CD14-positive monocyte (primary cell): ENCODE measurements at regions not wholly inside any gene's neighbourhood (a gene's known extent, or its start where the extent isn't known, plus 50 kb on each side); places are given as distances from the start of the nearest gene placed in this dataset.
"Not testable (repeated sequence)": the region's sequence is repeated elsewhere in the genome, so short reads cannot be mapped to it uniquely, and the experiment has no call there.

Source experiments
- DNase-seq, 3 donors: peaks; one replicate each; pipeline ENCODE4 v3.0.0-alpha.2; 2011 to 2022
- H2AFZ ChIP-seq: 2 replicates; pipeline ENCODE4 v1.6.0; 2012; ENCODE audit warnings: mild to moderate bottlenecking, low read depth, low read length, inconsistent platforms; ENCODE audit not compliant: insufficient read depth, poor library complexity, severe bottlenecking
- H3K27ac ChIP-seq, 2 donors: 1 replicate in 1 of 2; 2 replicates in 1 of 2; pipeline ENCODE4 v1.5.1; 2012 to 2013; ENCODE audit warnings: low read length in 2 of 2, control low read depth in 1 of 2, inconsistent platforms in 1 of 2, low read depth in 1 of 2, mild to moderate bottlenecking in 1 of 2
- H3K27me3 ChIP-seq, 2 donors: one replicate each; pipeline versions ENCODE4 v1.6.0 to v1.6.1; 2011 to 2013; ENCODE audit warnings: low read length in 2 of 2; ENCODE audit not compliant: control insufficient read depth in 2 of 2, insufficient read depth in 2 of 2
- H3K36me3 ChIP-seq, 2 donors: replicated peaks in 1 of 2; 1 replicate in 1 of 2; 2 replicates in 1 of 2; pipeline versions ENCODE4 v1.5.1 to v1.6.1; 2012 to 2013; ENCODE audit warnings: low read length in 2 of 2, control low read depth in 1 of 2, inconsistent platforms in 1 of 2, mild to moderate bottlenecking in 1 of 2; ENCODE audit not compliant: insufficient read depth in 2 of 2, control insufficient read depth in 1 of 2
- H3K4me1 ChIP-seq, 2 donors: 1 replicate in 1 of 2; 2 replicates in 1 of 2; pipeline versions ENCODE4 v1.5.1 to v1.6.1; 2012 to 2013; ENCODE audit warnings: low read length in 2 of 2, control low read depth in 1 of 2, inconsistent platforms in 1 of 2, mild to moderate bottlenecking in 1 of 2, moderate library complexity in 1 of 2; ENCODE audit not compliant: insufficient read depth in 2 of 2, control insufficient read depth in 1 of 2
- H3K4me2 ChIP-seq: replicated peaks from 2 replicates; pipeline ENCODE3; 2012; ENCODE audit warnings: low read length, moderate library complexity, mild to moderate bottlenecking; ENCODE audit not compliant: poor library complexity, severe bottlenecking; ENCODE audit errors: extremely low read depth
- H3K4me3 ChIP-seq, 3 experiments: fragments of 200-600 bp in 1 of 3; sonication (generic) in 1 of 3; replicated peaks in 1 of 3; 1 replicate in 2 of 3; 2 replicates in 1 of 3; pipeline ENCODE4 v1.5.1; 2011 to 2013; ENCODE audit warnings: low read length in 3 of 3, mild to moderate bottlenecking in 3 of 3, control low read depth in 2 of 3, low read depth in 2 of 3, inconsistent platforms in 1 of 3, moderate library complexity in 1 of 3
- H3K79me2 ChIP-seq: 2 replicates; pipeline ENCODE4 v1.6.0; 2012; ENCODE audit warnings: mild to moderate bottlenecking, control low read depth, inconsistent platforms, low read length, moderate library complexity; ENCODE audit not compliant: insufficient read depth
- H3K9ac ChIP-seq: 2 replicates; pipeline ENCODE4 v1.6.0; 2017; ENCODE audit warnings: low read length, mild to moderate bottlenecking; ENCODE audit not compliant: insufficient read depth, poor library complexity, severe bottlenecking
- H3K9me3 ChIP-seq, 2 donors: replicated peaks in 1 of 2; 1 replicate in 1 of 2; 2 replicates in 1 of 2; pipeline versions ENCODE4 v1.5.1 to v1.6.1; 2012 to 2013; ENCODE audit warnings: low read length in 2 of 2, control low read depth in 1 of 2; ENCODE audit not compliant: control insufficient read depth in 1 of 2, insufficient read depth in 1 of 2
- H4K20me1 ChIP-seq: 2 replicates; pipeline ENCODE4 v1.6.0; 2012; ENCODE audit warnings: mild to moderate bottlenecking, low read length, control low read depth, moderate library complexity; ENCODE audit not compliant: insufficient read depth
- H3K27ac Mint-ChIP-seq, 7 donors: one replicate each; pipeline ENCODE4 v1.8.0; 2020; ENCODE audit warnings: mild to moderate bottlenecking in 7 of 7, mixed read lengths in 7 of 7, moderate library complexity in 6 of 7, inconsistent platforms in 2 of 7
- H3K27me3 Mint-ChIP-seq, 3 donors: one replicate each; pipeline ENCODE4 v1.8.0; 2021 to 2022; ENCODE audit warnings: low read depth in 3 of 3, mild to moderate bottlenecking in 3 of 3, mixed read lengths in 3 of 3, moderate library complexity in 3 of 3, inconsistent platforms in 1 of 3
- H3K36me3 Mint-ChIP-seq, 2 donors: one replicate each; pipeline ENCODE4 v1.8.0; 2020; ENCODE audit warnings: mixed read lengths in 2 of 2, inconsistent platforms in 1 of 2, mild to moderate bottlenecking in 1 of 2
- H3K4me1 Mint-ChIP-seq: one replicate; pipeline ENCODE4 v1.8.0; 2020; ENCODE audit warnings: mild to moderate bottlenecking, mixed read lengths
- H3K4me3 Mint-ChIP-seq, 2 donors: one replicate each; pipeline ENCODE4 v1.8.0; 2020; ENCODE audit warnings: mild to moderate bottlenecking in 2 of 2, mixed read lengths in 2 of 2, moderate library complexity in 1 of 2
- H3K9me3 Mint-ChIP-seq, 7 donors: one replicate each; pipeline ENCODE4 v1.8.0; 2020 to 2022; ENCODE audit warnings: mixed read lengths in 7 of 7, mild to moderate bottlenecking in 6 of 7, moderate library complexity in 6 of 7, inconsistent platforms in 2 of 7
- WGBS: methylation state at CpG from one replicate; pipeline ENCODE4 v1.1.5; 2013; ENCODE audit warnings: missing lambda C conversion rate; ENCODE audit not compliant: insufficient coverage; 5-methylcytosine and 5-hydroxymethylcytosine counted together
- intact Hi-C, 2 donors: fragments of 100-400 bp; cut with micrococcal nuclease; formaldehyde crosslinking; loops; one replicate each; pipeline versions ENCODE4 v1.15.0 to v1.15.1; 2023

GRCh38 chr14:106474261-106475028 lies 948.1 kb downstream of the TMEM121 start:
- intact Hi-C loops, H3K4me1 ChIP-seq, H2AFZ ChIP-seq, H3K36me3 ChIP-seq, H3K27me3 ChIP-seq, H3K79me2 ChIP-seq, H3K9me3 ChIP-seq, H3K27me3 Mint-ChIP-seq, H4K20me1 ChIP-seq, H3K9ac ChIP-seq, H3K36me3 Mint-ChIP-seq, H3K4me2 ChIP-seq, H3K4me1 Mint-ChIP-seq, H3K4me3 Mint-ChIP-seq, H3K9me3 Mint-ChIP-seq, DNase-seq, H3K27ac ChIP-seq, H3K4me3 ChIP-seq, H3K27ac Mint-ChIP-seq: not testable (repeated sequence)
- 80% methylated on average over 1 of the region's 6 CpGs for WGBS

- H3K9ac ChIP-seq, H3K36me3 ChIP-seq, H3K4me1 ChIP-seq, H3K27me3 Mint-ChIP-seq, H3K4me3 ChIP-seq, H3K9me3 Mint-ChIP-seq, DNase-seq, H4K20me1 ChIP-seq, intact Hi-C loops, H2AFZ ChIP-seq, H3K4me3 Mint-ChIP-seq, H3K27me3 ChIP-seq, H3K36me3 Mint-ChIP-seq, H3K27ac ChIP-seq, H3K79me2 ChIP-seq, H3K27ac Mint-ChIP-seq, H3K9me3 ChIP-seq, H3K4me2 ChIP-seq, H3K4me1 Mint-ChIP-seq: not testable (repeated sequence)
- no CpG with 5 or more reads among the region's 3 CpGs for WGBS
These were observed 948.8 kb downstream of the TMEM121 start for GRCh38 chr14:106475214-106475613.

DNA sequence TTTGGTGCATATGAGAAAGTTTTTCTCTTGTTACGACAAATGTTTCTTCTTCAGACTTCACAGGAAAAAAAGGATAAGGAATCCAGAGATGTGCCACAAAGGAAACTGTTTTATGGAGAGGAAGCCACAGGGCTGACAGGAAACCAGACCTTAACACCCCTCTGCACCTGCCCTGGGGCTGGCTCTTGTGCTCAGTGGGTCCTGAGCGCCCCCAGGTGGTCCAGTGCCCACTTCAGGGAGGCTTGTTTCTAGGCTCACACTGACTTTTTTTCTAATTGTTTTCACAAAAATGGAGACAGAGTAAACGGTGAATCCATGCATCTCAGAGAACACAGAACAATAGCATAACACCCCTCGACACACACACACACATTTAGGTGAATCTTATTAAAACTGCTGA lies 951.2 kb downstream of the TMEM121 start:
- H3K79me2 ChIP-seq, H3K27me3 Mint-ChIP-seq, H3K27ac ChIP-seq, H2AFZ ChIP-seq, H3K36me3 Mint-ChIP-seq, H3K9me3 ChIP-seq, H3K36me3 ChIP-seq, H3K9ac ChIP-seq, intact Hi-C loops, H3K4me3 ChIP-seq, DNase-seq, H4K20me1 ChIP-seq, H3K4me1 Mint-ChIP-seq, H3K9me3 Mint-ChIP-seq, H3K4me2 ChIP-seq, H3K4me1 ChIP-seq, H3K27me3 ChIP-seq, H3K27ac Mint-ChIP-seq, H3K4me3 Mint-ChIP-seq: not testable (repeated sequence)
- WGBS: no CpG with 5 or more reads among the region's 4 CpGs

GRCh38 chr14:106480287-106480686 lies 953.9 kb downstream of the TMEM121 start:
- DNase-seq, H3K27ac ChIP-seq, H3K36me3 Mint-ChIP-seq, H3K36me3 ChIP-seq, H3K27me3 Mint-ChIP-seq, H3K27ac Mint-ChIP-seq, H3K79me2 ChIP-seq, intact Hi-C loops, H3K9ac ChIP-seq, H2AFZ ChIP-seq, H3K9me3 ChIP-seq, H3K4me1 Mint-ChIP-seq, H3K4me3 ChIP-seq, H3K4me1 ChIP-seq, H3K4me3 Mint-ChIP-seq, H3K9me3 Mint-ChIP-seq, H3K27me3 ChIP-seq, H3K4me2 ChIP-seq, H4K20me1 ChIP-seq: not testable (repeated sequence)
- WGBS: no CpG with 5 or more reads among the region's 34 CpGs
